Small intestine (tissue), 7 donors: ENCODE measurements at regions not wholly inside any gene's neighbourhood (a gene's known extent, or its start where the extent isn't known, plus 50 kb on each side); places are given as distances from the start of the nearest gene placed in this dataset.
"Not testable (repeated sequence)": the region's sequence is repeated elsewhere in the genome, so short reads cannot be mapped to it uniquely, and the experiment has no call there.

Source experiments
- DNase-seq, 2 donors: peaks; one replicate each; pipeline versions ENCODE4 v3.0.0 to v3.0.0-alpha.2; 2013
- FAIRE-seq: peaks from 2 replicates; lab custom pipeline; 2012; peaks lifted over from hg19 to GRCh38; lab: Jason Lieb, UNC
- H3K27ac ChIP-seq, 3 donors: one replicate each; pipeline ENCODE4 v1.5.1; 2013; ENCODE audit warnings: low read length in 2 of 3, mild to moderate bottlenecking in 2 of 3, control low read depth in 1 of 3, inconsistent platforms in 1 of 3, low read depth in 1 of 3, moderate library complexity in 1 of 3
- H3K27me3 ChIP-seq, 3 donors: one replicate each; pipeline ENCODE4 v1.6.1; 2013; ENCODE audit warnings: low read length in 3 of 3, inconsistent platforms in 1 of 3; ENCODE audit not compliant: control insufficient read depth in 3 of 3, insufficient read depth in 3 of 3
- H3K36me3 ChIP-seq, 3 donors: one replicate each; pipeline ENCODE4 v1.6.1; 2013; ENCODE audit warnings: low read length in 3 of 3, inconsistent platforms in 1 of 3, low read depth in 1 of 3, mild to moderate bottlenecking in 1 of 3, moderate library complexity in 1 of 3; ENCODE audit not compliant: control insufficient read depth in 3 of 3, insufficient read depth in 2 of 3
- H3K4me1 ChIP-seq, 3 donors: one replicate each; pipeline ENCODE4 v1.6.1; 2013; ENCODE audit warnings: low read length in 2 of 3, inconsistent platforms in 1 of 3, low read depth in 1 of 3, mild to moderate bottlenecking in 1 of 3, moderate library complexity in 1 of 3; ENCODE audit not compliant: control insufficient read depth in 3 of 3, insufficient read depth in 2 of 3
- H3K4me3 ChIP-seq, 3 donors: one replicate each; pipeline ENCODE4 v1.5.1; 2013; ENCODE audit warnings: low read length in 3 of 3, control low read depth in 1 of 3, inconsistent platforms in 1 of 3, low read depth in 1 of 3, mild to moderate bottlenecking in 1 of 3, moderate library complexity in 1 of 3
- H3K9me3 ChIP-seq, 2 donors: one replicate each; pipeline ENCODE4 v1.6.1; 2013; ENCODE audit warnings: low read depth in 1 of 2, low read length in 1 of 2; ENCODE audit not compliant: control insufficient read depth in 2 of 2, insufficient read depth in 1 of 2
- WGBS, 3 donors: extraction: QIAGEN DNeasy Blood & Tissue Kit; methylation state at CpG; one replicate each; pipeline ENCODE4 v1.1.7; 2013; 5-methylcytosine and 5-hydroxymethylcytosine counted together
- donor health status: healthy with polysubstance abuse.
- donor health status: control.
- donor health status: control.
- donor health status: Bipolar disorder and iron deficiency.
- donor health status: healthy.

DNA sequence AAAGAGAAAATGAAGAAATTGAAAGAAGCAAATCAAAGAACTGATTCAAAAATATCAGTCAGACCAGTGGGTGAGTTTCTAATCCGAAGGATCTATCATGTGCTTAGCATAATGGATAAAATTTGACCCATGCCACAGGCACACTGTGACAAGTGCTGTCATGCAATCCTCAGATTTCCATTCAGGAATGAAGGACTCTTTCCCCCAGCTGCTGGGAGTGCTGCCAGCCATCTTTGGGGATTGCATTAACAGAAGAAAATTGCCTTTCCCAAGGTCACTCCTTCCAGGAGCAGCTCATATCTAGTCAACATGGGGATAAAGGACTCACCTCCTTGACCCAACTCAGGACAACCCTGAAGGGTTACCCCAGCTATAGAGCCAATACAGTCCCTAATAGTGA, 316.7 kb upstream of the TBX18 start:
- Histone ChIP-seq H3K4me1 (no peaks in the 10 kb centered on the region), H3K4me3 (no peak overlapping the region), H3K27me3 (no peaks in the 10 kb centered on the region), H3K36me3 (no peaks in the 10 kb centered on the region), H3K9me3 (no peaks in the 10 kb centered on the region), H3K27ac (no peak overlapping the region)
- no peak for FAIRE-seq
- 67 to 89% (median 75%) methylated on average over 1 of the region's 1 CpG for WGBS, 3 donors
- no peak for DNase-seq

DNA sequence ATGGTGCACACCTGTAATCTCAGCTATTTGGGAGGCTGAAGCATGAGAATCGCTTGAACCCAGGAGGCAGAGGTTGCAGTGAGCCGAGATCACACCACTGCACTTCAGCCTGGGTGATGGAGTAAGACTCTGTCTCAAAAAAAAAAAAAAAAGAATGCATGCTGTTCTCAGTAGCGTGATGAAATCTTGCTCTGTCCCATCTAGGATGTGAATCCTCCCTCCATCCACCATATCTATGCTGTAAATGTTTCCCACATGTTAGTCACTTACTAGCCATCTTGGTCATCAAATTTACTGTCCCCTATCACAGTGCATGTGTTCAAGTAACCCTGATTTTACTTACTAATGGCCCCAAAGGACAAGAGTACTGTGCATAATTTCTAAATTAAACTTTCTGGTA, 315.4 kb upstream of the TBX18 start:
- no peak for DNase-seq
- WGBS, 3 donors, result 70 to 77% (median 73%) methylated on average over 3 of the region's 3 CpGs
- Histone ChIP-seq H3K4me3 (no peak overlapping the region), H3K36me3 (no peaks in the 10 kb centered on the region), H3K27me3 (no peaks in the 10 kb centered on the region), H3K4me1 (no peaks in the 10 kb centered on the region), H3K9me3 (no peaks in the 10 kb centered on the region), H3K27ac (no peak overlapping the region)
- FAIRE-seq, result no peak

DNA sequence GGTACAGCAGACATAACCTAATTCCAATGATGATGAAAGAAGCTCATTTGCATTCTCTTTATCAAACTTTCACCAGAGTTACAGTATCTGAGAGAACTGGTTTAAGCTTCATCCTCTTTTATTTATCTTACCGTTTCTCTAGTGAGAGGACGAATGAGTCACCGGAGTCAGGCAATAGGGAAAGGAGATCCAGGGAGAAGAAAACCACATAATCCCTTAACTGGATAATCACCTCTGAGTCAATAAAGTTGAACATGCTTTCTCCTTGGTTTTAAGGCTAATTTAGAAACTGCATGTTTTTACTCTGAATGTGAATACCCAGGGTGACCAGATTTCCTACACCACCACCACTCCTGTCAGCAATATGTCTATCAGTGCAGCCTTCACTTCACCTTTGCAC, 313.7 kb upstream of the TBX18 start:
- FAIRE-seq, result no peak
- H3K27ac ChIP-seq, result no peak overlapping the region
- no peaks in the 10 kb centered on the region for H3K36me3 ChIP-seq
- DNase-seq, result no peak
- no peaks in the 10 kb centered on the region for H3K4me1 ChIP-seq
- H3K9me3 ChIP-seq, result no peaks in the 10 kb centered on the region
- WGBS, 3 donors, result 22 to 52% (median 33%) methylated on average over 3 of the region's 3 CpGs
- no peaks in the 10 kb centered on the region for H3K27me3 ChIP-seq
- H3K4me3 ChIP-seq, result no peak overlapping the region

DNA sequence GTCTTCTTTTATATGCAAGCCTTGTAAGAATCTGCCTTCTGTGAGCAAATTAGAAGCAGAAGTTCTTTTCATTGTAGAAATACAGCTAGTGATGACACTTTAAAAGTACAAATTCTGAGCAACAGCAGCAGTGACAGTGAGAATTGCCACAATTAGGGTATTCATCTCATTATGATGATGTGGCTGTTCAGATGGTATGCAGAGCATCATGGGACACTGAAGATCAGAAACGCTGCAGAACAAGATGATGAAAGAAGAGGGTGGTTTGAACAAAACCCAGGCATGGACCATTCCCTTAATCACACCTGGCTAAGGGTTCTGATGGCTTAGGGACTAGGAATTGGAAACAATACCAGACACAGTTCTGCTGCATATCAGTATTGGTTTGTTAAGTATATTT, 312.7 kb upstream of the TBX18 start:
- H3K27me3 ChIP-seq, result no peaks in the 10 kb centered on the region
- H3K9me3 ChIP-seq, result no peaks in the 10 kb centered on the region
- H3K4me1 ChIP-seq, result no peaks in the 10 kb centered on the region
- H3K27ac ChIP-seq, result no peak overlapping the region
- H3K4me3 ChIP-seq, result no peak overlapping the region
- H3K36me3 ChIP-seq, result no peaks in the 10 kb centered on the region
- no peak for DNase-seq
- WGBS, 3 donors, result 14 to 27% (median 19%) methylated on average over 1 of the region's 1 CpG
- FAIRE-seq, result no peak

DNA sequence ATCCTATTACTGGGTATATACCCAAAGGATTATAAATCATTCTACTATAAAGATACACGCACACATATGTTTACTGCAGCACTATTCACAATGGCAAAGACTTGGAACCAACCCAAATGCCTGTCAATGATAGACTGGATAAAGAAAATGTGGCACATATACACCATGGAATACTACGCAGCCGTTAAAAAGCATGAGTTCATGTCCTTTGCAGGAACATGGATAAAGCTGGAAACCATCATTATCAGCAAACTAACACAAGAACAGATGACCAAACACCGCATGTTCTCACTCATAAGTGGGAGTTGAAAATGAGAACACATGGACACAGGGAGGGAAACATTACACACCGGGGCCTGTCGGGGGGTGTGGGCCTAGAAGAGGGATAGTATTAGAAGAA, 307.4 kb upstream of the TBX18 start:
- 88 to 96% (median 95%) methylated on average over 6 of the region's 6 CpGs for WGBS, 3 donors
- H3K4me3 ChIP-seq, H3K36me3 ChIP-seq, FAIRE-seq, H3K4me1 ChIP-seq, H3K9me3 ChIP-seq, H3K27me3 ChIP-seq, DNase-seq, H3K27ac ChIP-seq: not testable (repeated sequence)

DNA sequence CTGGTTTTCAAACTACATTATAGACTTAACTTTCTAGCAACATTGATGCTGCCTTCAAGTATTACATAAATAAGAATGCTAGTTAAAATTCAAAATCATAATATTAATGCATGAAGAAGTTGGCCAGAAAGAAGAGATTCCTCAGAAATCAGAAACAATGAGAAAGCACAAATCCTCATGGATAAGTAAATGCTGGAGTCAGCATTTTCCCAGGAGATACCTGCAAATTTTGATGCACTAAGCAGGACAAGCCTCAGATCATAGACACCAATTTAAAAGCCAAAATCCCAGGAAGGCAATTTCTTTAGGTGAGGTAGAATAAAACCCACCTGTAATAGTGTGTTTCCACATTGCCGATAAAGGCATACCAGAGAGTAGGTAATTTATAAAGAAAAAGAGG, 305.2 kb upstream of the TBX18 start:
- Histone ChIP-seq H3K4me1 (no peaks in the 10 kb centered on the region), H3K27ac (no peak overlapping the region), H3K27me3 (no peaks in the 10 kb centered on the region), H3K4me3 (no peak overlapping the region), H3K36me3 (no peaks in the 10 kb centered on the region), H3K9me3 (no peaks in the 10 kb centered on the region)
- WGBS, 3 donors, result 93 to 97% (median 95%) methylated on average over 1 of the region's 1 CpG
- DNase-seq (no peak), FAIRE-seq (no peak)

DNA sequence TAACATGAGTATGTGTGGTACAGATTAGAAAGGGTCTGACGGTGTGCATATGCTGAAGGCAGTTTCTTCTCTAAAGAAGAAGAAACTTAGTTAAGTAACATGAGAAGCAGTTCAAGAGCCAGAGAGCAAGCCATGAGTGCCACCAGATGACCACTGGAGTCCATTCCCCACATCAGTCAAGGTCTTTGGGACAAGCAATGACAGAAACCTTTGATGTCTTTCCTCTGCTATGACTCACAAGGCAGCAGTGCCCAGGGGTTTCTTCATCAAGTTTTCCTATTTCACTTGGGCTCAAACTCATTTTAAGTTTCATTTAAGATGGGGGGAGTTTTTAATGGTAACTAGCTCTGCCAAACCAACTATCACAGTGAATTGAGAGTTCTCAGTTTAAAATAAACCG, 303.8 kb upstream of the TBX18 start:
- Histone ChIP-seq H3K9me3 (no peaks in the 10 kb centered on the region), H3K4me3 (no peak overlapping the region), H3K4me1 (no peaks in the 10 kb centered on the region), H3K36me3 (no peaks in the 10 kb centered on the region), H3K27ac (no peak overlapping the region), H3K27me3 (no peaks in the 10 kb centered on the region)
- 57 to 79% (median 69%) methylated on average over 2 of the region's 2 CpGs for WGBS, 3 donors
- FAIRE-seq (no peak), DNase-seq (no peak)

DNA sequence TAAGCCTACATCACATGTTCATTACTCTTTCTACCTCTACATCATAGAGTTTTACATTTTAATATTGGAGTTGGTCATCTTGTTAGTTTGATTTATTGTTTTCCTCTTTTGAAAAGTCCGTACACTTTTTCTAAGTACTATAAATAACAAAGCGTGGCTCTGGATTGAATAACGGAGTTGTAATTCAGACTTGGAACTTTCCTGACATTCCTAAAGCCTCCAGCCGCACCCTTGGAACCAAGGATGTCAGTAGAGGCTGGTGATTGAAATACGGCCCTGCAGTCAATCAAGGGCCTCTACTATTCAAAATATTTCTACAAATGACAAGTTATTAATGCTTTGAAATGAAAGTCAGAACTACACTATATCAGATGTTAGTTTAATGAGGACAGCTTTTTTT, 301.9 kb upstream of the TBX18 start:
- no peaks in the 10 kb centered on the region for H3K9me3 ChIP-seq
- FAIRE-seq, result no peak
- H3K27ac ChIP-seq, result no peak overlapping the region
- no peak for DNase-seq
- H3K36me3 ChIP-seq, result no peaks in the 10 kb centered on the region
- 55 to 73% (median 56%) methylated on average over 5 of the region's 5 CpGs for WGBS, 3 donors
- no peak overlapping the region for H3K4me3 ChIP-seq
- no peaks in the 10 kb centered on the region for H3K27me3 ChIP-seq
- no peaks in the 10 kb centered on the region for H3K4me1 ChIP-seq

DNA sequence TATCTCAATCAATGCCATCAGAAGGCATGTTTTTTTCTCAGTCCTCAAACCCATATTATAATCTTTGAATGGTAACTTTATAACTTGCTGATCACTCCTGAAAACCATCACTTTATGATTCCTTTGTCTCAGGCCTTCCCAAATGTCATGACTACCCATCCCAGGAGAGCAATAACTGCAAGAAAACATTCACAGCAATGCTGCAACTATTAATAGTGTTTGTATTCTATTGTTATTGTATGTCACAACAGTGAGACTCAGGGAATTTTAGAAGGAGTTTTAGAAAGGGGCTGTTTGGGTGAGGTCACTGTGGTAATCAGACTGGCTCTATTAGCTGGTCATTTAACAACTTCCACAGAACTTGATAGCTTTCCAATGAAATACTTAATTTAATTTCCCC, 301.4 kb upstream of the TBX18 start:
- H3K4me1 ChIP-seq, result no peaks in the 10 kb centered on the region
- H3K27ac ChIP-seq, result no peak overlapping the region
- FAIRE-seq (no peak), DNase-seq (no peak)
- H3K9me3 ChIP-seq, result no peaks in the 10 kb centered on the region
- H3K36me3 ChIP-seq, result no peaks in the 10 kb centered on the region
- H3K27me3 ChIP-seq, result no peaks in the 10 kb centered on the region
- H3K4me3 ChIP-seq, result no peak overlapping the region
